PFSK-1 (cell line): ENCODE measurements at regions not wholly inside any gene's neighbourhood (a gene's known extent, or its start where the extent isn't known, plus 50 kb on each side); places are given as distances from the start of the nearest gene placed in this dataset.

Source experiments
- FOXP2 ChIP-seq: optimal IDR thresholded peaks from 2 replicates; pipeline ENCODE3; 2011; ENCODE audit warnings: borderline replicate concordance, control low read depth, inconsistent platforms; ENCODE audit not compliant: insufficient read depth; ENCODE audit errors: extremely low read length, extremely low read depth
- POLR2AphosphoS5 ChIP-seq: IDR thresholded peaks from 2 replicates; pipeline ENCODE4 v1.6.1; 2012; ENCODE audit warnings: low read depth, mild to moderate bottlenecking, control low read depth, low read length, moderate library complexity
- REST ChIP-seq, 2 experiments: IDR thresholded peaks; 2 replicates each; pipeline versions ENCODE4 v1.6.1 to v1.8.0; 2011 to 2012; ENCODE audit warnings: low read depth in 2 of 2, low read length in 2 of 2, control low read depth in 1 of 2, inconsistent platforms in 1 of 2, mild to moderate bottlenecking in 1 of 2, moderate library complexity in 1 of 2; ENCODE audit not compliant: insufficient read depth in 1 of 2
- SIN3A ChIP-seq: IDR thresholded peaks from 2 replicates; pipeline ENCODE4 v1.6.1; 2012; ENCODE audit warnings: mild to moderate bottlenecking, low read length, moderate library complexity, borderline replicate concordance; ENCODE audit not compliant: insufficient read depth
- TAF1 ChIP-seq: IDR thresholded peaks from 2 replicates; pipeline ENCODE4 v1.6.1; 2012; ENCODE audit warnings: low read length, control low read depth, borderline replicate concordance; ENCODE audit not compliant: insufficient read depth

DNA sequence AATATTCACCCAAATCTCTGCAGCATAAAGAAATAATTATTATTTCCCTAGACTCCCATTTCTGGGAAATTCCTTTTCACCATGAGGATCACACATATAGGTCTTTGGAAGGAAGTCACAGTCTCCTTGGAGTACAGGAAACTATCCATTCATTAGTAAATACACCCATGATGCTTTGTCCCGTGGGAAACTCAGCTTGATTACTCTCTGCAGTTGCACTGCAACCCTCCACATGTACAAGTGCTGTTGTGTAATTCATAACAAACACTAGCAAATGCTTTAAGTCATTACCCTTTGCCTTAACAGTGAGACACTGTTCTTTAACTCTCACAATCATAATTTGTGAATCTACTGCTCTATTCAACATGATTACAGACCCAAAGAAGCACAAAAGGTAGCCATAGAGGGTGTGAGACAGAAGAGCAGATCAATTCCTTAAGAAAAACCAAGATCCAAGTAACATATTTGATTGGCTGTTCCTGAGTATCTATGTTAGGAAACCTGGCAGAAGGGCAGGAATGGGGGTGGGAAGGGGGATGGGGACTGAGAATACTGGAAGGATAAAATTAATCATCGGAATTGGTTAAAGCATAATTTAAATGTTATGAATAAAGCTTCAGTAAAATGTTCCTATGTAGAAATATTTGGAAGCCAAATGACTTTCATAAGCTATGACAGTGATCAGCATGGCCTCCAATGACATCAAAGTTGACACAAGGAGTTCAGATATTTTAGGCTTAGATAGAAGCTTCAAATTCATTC, 268.0 kb downstream of the HACE1 start:
- no peak for TF ChIP-seq SIN3A
- no peak for TF ChIP-seq POLR2AphosphoS5
- no peak for TF ChIP-seq TAF1
- TF ChIP-seq FOXP2: no peak
- no peak for TF ChIP-seq REST (IDR thresholded peaks at IDR 0.05; ENCODE audit: insufficient read depth in 1 of 2, low read depth in 2 of 2, low read length in 2 of 2)

- TF ChIP-seq POLR2AphosphoS5: no peak
Observed at GRCh38 chr6:104589940-104590339, 269.8 kb downstream of the HACE1 start.

GRCh38 chr6:104585646-104586045, 274.1 kb downstream of the HACE1 start:
- no peak for TF ChIP-seq FOXP2
- no peak for TF ChIP-seq REST (IDR thresholded peaks at IDR 0.05; ENCODE audit: insufficient read depth in 1 of 2, low read depth in 2 of 2, low read length in 2 of 2)
- no peak for TF ChIP-seq TAF1
- TF ChIP-seq SIN3A: no peak
- TF ChIP-seq POLR2AphosphoS5: no peak

DNA sequence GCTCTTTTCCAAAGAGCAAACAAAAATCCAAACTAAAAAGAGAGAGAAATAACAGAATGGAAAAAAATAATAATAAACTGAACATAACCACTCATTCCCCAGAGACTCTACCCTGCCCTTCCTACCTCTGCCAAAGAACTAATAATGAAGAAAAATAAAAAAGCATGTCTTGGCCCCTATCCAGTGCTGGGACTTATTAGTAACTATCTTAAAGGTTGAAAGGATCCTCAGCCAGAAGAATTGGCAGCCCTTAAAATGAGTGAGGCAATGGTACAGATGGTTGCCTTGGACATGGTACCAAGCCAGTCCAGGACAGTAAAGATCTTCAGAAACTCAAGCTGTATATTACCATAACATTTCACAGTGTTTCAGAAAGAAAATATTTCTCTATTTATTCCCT, 279.3 kb downstream of the HACE1 start:
- TF ChIP-seq REST (IDR thresholded peaks at IDR 0.05; ENCODE audit: insufficient read depth in 1 of 2, low read depth in 2 of 2, low read length in 2 of 2): no peak
- no peak for TF ChIP-seq POLR2AphosphoS5
- no peak for TF ChIP-seq FOXP2
- TF ChIP-seq SIN3A: no peak
- TF ChIP-seq TAF1: no peak

GRCh38 chr6:104579310-104579863, 280.3 kb downstream of the HACE1 start:
- no peak for TF ChIP-seq TAF1
- no peak for TF ChIP-seq REST (IDR thresholded peaks at IDR 0.05; ENCODE audit: insufficient read depth in 1 of 2, low read depth in 2 of 2, low read length in 2 of 2)
- no peak for TF ChIP-seq POLR2AphosphoS5
- no peak for TF ChIP-seq SIN3A
- TF ChIP-seq FOXP2: no peak
